Fibroblast of skin of abdomen (primary cell): ENCODE measurements at regions not wholly inside any gene's neighbourhood (a gene's known extent, or its start where the extent isn't known, plus 50 kb on each side); places are given as distances from the start of the nearest gene placed in this dataset.
"Not testable (repeated sequence)": the region's sequence is repeated elsewhere in the genome, so short reads cannot be mapped to it uniquely, and the experiment has no call there.

Experiments used
- DNase-seq: peaks from one replicate; pipeline ENCODE4 v3.0.0-alpha.2; 2013

- DNase-seq = no peak
Observed at GRCh38 chr14:40099316-40099715, 667.1 kb upstream of the FBXO33 start.

- no peak for DNase-seq
Observed at GRCh38 chr14:40098468-40098867, 666.2 kb upstream of the FBXO33 start.

- no peak for DNase-seq
Observed at GRCh38 chr14:40096968-40097367, 664.7 kb upstream of the FBXO33 start.

- DNase-seq = no peak
Observed at GRCh38 chr14:40093800-40094199, 661.6 kb upstream of the FBXO33 start.

GRCh38 chr14:40074169-40074568, 641.9 kb upstream of the FBXO33 start:
- DNase-seq = no peak

- no peak for DNase-seq
Observed at GRCh38 chr14:40072175-40072574, 639.9 kb upstream of the FBXO33 start.

- no peak for DNase-seq
Observed at GRCh38 chr14:40058901-40059897, 627.0 kb upstream of the FBXO33 start.

- DNase-seq = no peak
Observed at GRCh38 chr14:40053416-40053815, 621.2 kb upstream of the FBXO33 start.

- DNase-seq = no peak
Observed at GRCh38 chr14:40028991-40029390, 596.8 kb upstream of the FBXO33 start.

GRCh38 chr14:40025101-40025500, 592.9 kb upstream of the FBXO33 start:
- no peak for DNase-seq

GRCh38 chr14:40010961-40011360, 578.7 kb upstream of the FBXO33 start:
- DNase-seq = no peak

- DNase-seq = no peak
Observed at GRCh38 chr14:40009771-40010170, 577.5 kb upstream of the FBXO33 start.

GRCh38 chr14:40008345-40008744, 576.1 kb upstream of the FBXO33 start:
- not testable (repeated sequence) for DNase-seq

GRCh38 chr14:40004871-40005500, 572.8 kb upstream of the FBXO33 start:
- no peak for DNase-seq

- DNase-seq = no peak
Observed at GRCh38 chr14:40003773-40004172, 571.5 kb upstream of the FBXO33 start.

GRCh38 chr14:39998854-39999253, 566.6 kb upstream of the FBXO33 start:
- no peak for DNase-seq

- no peak for DNase-seq
Observed at GRCh38 chr14:39998114-39998513, 565.9 kb upstream of the FBXO33 start.

- DNase-seq = no peak
Observed at GRCh38 chr14:39991041-39991440, 558.8 kb upstream of the FBXO33 start.

- peak; percentile 9 for DNase-seq
Observed at GRCh38 chr14:39988939-39989338, 556.7 kb upstream of the FBXO33 start.

GRCh38 chr14:39984323-39984722, 552.1 kb upstream of the FBXO33 start:
- no peak for DNase-seq

GRCh38 chr14:39977198-39977597, 545.0 kb upstream of the FBXO33 start:
- no peak for DNase-seq

- DNase-seq = no peak
Observed at GRCh38 chr14:39974036-39974435, 541.8 kb upstream of the FBXO33 start.

- DNase-seq = no peak
Observed at GRCh38 chr14:39972704-39973103, 540.5 kb upstream of the FBXO33 start.

- no peak for DNase-seq
Observed at GRCh38 chr14:39967885-39968284, 535.7 kb upstream of the FBXO33 start.
